ENCODE measurements at regions not wholly inside any gene's neighbourhood (a gene's known extent, or its start where the extent isn't known, plus 50 kb on each side); places are given as distances from the start of the nearest gene placed in this dataset.

- TF ChIP-seq, protein P1, sequence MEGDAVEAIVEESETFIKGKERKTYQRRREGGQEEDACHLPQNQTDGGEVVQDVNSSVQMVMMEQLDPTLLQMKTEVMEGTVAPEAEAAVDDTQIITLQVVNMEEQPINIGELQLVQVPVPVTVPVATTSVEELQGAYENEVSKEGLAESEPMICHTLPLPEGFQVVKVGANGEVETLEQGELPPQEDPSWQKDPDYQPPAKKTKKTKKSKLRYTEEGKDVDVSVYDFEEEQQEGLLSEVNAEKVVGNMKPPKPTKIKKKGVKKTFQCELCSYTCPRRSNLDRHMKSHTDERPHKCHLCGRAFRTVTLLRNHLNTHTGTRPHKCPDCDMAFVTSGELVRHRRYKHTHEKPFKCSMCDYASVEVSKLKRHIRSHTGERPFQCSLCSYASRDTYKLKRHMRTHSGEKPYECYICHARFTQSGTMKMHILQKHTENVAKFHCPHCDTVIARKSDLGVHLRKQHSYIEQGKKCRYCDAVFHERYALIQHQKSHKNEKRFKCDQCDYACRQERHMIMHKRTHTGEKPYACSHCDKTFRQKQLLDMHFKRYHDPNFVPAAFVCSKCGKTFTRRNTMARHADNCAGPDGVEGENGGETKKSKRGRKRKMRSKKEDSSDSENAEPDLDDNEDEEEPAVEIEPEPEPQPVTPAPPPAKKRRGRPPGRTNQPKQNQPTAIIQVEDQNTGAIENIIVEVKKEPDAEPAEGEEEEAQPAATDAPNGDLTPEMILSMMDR (IDR thresholded peaks at IDR 0.05) = no peak
- TF ChIP-seq POLR2A (IDR thresholded peaks at IDR 0.05) (no peak), POLR2AphosphoS5 (IDR thresholded peaks at IDR 0.05; ENCODE audit: insufficient read depth in 1 of 2, low read depth in 1 of 2) (no peak)
Observed at GRCh38 chr1:222914861-222915632, 100.2 kb downstream of the DISP1 start.

All from vagina (tissue), 2 donors.